Right lobe of liver (tissue), 6 donors: ENCODE measurements at regions not wholly inside any gene's neighbourhood (a gene's known extent, or its start where the extent isn't known, plus 50 kb on each side); places are given as distances from the start of the nearest gene placed in this dataset.

Experiments
- ATAC-seq, 4 donors: fragments of 200-7000 bp; cut with Tn5 transposase; one replicate each; pipeline ENCODE4 v1.9.1; 2020; ENCODE audit warnings: mild to moderate bottlenecking in 4 of 4, moderate library complexity in 4 of 4
- DNase-seq, 3 donors: peaks; one replicate each; pipeline ENCODE4 v3.0.0-alpha.2; 2020
- H3K27ac ChIP-seq, 3 donors: fragments of 200-600 bp; one replicate each; pipeline ENCODE4 v1.8.0; 2022
- H3K27me3 ChIP-seq, 2 donors: fragments of 200-600 bp; one replicate each; pipeline ENCODE4 v1.8.0; 2022
- H3K36me3 ChIP-seq, 4 donors: fragments of 200-600 bp; sonication (generic) in 1 of 4; one replicate each; pipeline versions ENCODE4 v1.5.1 to v1.8.0; 2017 to 2022; ENCODE audit warnings: control low read depth in 1 of 4
- H3K4me1 ChIP-seq, 4 donors: fragments of 200-600 bp; sonication (generic) in 1 of 4; one replicate each; pipeline versions ENCODE4 v1.5.1 to v1.8.0; 2017 to 2022; ENCODE audit warnings: control low read depth in 1 of 4
- H3K4me3 ChIP-seq, 3 donors: fragments of 200-600 bp; one replicate each; pipeline ENCODE4 v1.8.0; 2022
- H3K9me3 ChIP-seq, 4 donors: fragments of 200-600 bp; sonication (generic) in 1 of 4; one replicate each; pipeline versions ENCODE4 v1.5.1 to v1.8.0; 2017 to 2022; ENCODE audit warnings: control low read depth in 1 of 4
- POLR2A ChIP-seq: fragments of 450-650 bp; IDR thresholded peaks from one replicate; pipeline ENCODE4 v1.6.1; 2017; ENCODE audit warnings: antibody characterized with exemption, mild to moderate bottlenecking
- WGBS: methylation state at CpG from one replicate; pipeline ENCODE4 v1.1.6; 2018; ENCODE audit warnings: low coverage, low lambda C conversion rate; ENCODE audit not compliant: insufficient coverage; ENCODE audit errors: missing lambda C conversion rate; 5-methylcytosine and 5-hydroxymethylcytosine counted together
- intact Hi-C, 2 donors: fragments of 100-400 bp; cut with DNase I; formaldehyde crosslinking; loops; one replicate each; pipeline versions ENCODE4 v1.11.2 to v1.14.1; 2022
- TF ChIP-seq, protein P1 (sequence below), 4 donors: fragments of 200-600 bp in 3 of 4; fragments of 450-650 bp in 1 of 4; IDR thresholded peaks; one replicate each; pipeline versions ENCODE4 v1.5.1 to v1.8.0; 2016 to 2022; ENCODE audit warnings: antibody characterized with exemption in 4 of 4, mild to moderate bottlenecking in 2 of 4
- donor health status: DM: no; HTN: yes; CAD: no.
- donor health status: DM: no; HTN: no; CAD: no.
- donor health status: DM: no; HTN: no; CAD: no.
- donor health status: DM: no; HTN: yes; CAD: no.
- donor health status: DM: no; HTN: yes; CAD: no.

DNA sequence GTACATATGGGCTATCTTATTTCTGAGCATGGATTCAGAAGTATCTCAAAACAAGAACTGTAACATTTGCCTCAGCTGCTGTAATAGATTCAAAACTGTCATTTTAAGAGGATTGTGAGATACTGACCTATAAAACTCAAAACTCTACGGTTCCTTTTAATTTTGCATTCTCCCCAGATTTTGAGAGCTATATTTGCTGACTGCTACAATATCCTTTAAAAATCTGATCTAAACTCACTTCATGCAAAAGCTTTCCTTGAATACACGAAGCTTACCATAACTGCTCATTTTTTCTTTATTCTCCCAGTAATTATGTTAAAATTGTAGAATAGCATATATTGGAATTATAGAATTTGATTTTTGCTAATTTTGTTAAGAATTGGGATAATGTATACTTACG, 158.7 kb upstream of the ROBO1 start:
- Histone ChIP-seq H3K9me3 (no peaks in the 10 kb centered on the region), H3K36me3 (no peaks in the 10 kb centered on the region), H3K4me1 (no peaks in the 10 kb centered on the region), H3K27me3 (no peaks in the 10 kb centered on the region), H3K4me3 (no peak overlapping the region), H3K27ac (no peak overlapping the region)
- intact Hi-C loops, result no loop called here
- ATAC-seq, result no peak
- 40% methylated on average over 3 of the region's 3 CpGs for WGBS
- no peak for TF ChIP-seq POLR2A
- TF ChIP-seq, protein P1, sequence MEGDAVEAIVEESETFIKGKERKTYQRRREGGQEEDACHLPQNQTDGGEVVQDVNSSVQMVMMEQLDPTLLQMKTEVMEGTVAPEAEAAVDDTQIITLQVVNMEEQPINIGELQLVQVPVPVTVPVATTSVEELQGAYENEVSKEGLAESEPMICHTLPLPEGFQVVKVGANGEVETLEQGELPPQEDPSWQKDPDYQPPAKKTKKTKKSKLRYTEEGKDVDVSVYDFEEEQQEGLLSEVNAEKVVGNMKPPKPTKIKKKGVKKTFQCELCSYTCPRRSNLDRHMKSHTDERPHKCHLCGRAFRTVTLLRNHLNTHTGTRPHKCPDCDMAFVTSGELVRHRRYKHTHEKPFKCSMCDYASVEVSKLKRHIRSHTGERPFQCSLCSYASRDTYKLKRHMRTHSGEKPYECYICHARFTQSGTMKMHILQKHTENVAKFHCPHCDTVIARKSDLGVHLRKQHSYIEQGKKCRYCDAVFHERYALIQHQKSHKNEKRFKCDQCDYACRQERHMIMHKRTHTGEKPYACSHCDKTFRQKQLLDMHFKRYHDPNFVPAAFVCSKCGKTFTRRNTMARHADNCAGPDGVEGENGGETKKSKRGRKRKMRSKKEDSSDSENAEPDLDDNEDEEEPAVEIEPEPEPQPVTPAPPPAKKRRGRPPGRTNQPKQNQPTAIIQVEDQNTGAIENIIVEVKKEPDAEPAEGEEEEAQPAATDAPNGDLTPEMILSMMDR (IDR thresholded peaks at IDR 0.05), result no peak
- no peak for DNase-seq

DNA sequence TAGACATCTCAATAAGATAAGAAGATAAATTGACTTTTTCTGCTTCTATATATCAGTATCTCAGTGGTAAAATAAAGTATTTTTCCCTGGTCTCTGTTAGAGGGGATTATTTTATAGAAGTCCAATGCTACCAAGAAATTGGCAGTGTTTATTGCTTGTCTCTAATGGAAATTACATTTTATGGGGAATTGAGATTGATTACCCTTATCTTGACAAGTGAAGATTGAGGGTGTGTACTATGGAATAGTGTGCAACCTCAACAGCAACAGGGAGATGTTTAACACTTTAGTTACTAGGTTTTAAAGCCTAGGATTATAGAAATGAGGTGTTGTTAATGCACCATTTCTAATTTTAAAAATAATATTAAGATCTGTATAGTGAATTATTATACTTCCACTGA, 154.8 kb upstream of the ROBO1 start:
- H3K4me3 ChIP-seq, result no peak overlapping the region
- no peaks in the 10 kb centered on the region for H3K27me3 ChIP-seq
- no peaks in the 10 kb centered on the region for H3K4me1 ChIP-seq
- intact Hi-C loops, result no loop called here
- ATAC-seq, result no peak
- H3K27ac ChIP-seq, result no peak overlapping the region
- H3K9me3 ChIP-seq, result no peaks in the 10 kb centered on the region
- TF ChIP-seq, protein P1 (IDR thresholded peaks at IDR 0.05), result no peak
- TF ChIP-seq POLR2A, result no peak
- H3K36me3 ChIP-seq, result no peaks in the 10 kb centered on the region
- no peak for DNase-seq

DNA sequence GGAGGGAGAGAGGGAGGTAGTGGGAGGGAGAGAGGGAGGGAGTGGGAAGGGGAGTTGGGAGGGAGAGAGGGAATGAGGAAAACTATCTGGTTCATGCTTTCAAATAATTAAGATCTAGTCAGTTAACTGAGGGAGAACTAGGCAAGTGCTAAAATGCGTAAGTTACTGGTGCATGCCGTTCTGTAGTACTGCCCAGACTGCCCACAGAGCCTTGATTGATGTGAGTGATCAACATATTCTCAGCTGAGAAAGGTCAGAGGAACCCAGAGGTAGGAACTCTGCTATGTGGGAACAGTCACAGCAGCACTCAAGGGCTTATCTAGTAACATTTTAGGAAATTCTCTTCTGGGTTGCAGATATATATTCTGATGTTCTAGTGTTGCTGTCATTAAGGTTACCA, 149.8 kb upstream of the ROBO1 start:
- no peaks in the 10 kb centered on the region for H3K4me1 ChIP-seq
- DNase-seq, result no peak
- no peak overlapping the region for H3K27ac ChIP-seq
- H3K27me3 ChIP-seq, result no peaks in the 10 kb centered on the region
- intact Hi-C loops, result no loop called here
- no peaks in the 10 kb centered on the region for H3K9me3 ChIP-seq
- 17% methylated on average over 2 of the region's 2 CpGs for WGBS
- H3K36me3 ChIP-seq, result no peaks in the 10 kb centered on the region
- no peak for ATAC-seq
- TF ChIP-seq, protein P1 (IDR thresholded peaks at IDR 0.05), result no peak
- no peak for TF ChIP-seq POLR2A
- no peak overlapping the region for H3K4me3 ChIP-seq

DNA sequence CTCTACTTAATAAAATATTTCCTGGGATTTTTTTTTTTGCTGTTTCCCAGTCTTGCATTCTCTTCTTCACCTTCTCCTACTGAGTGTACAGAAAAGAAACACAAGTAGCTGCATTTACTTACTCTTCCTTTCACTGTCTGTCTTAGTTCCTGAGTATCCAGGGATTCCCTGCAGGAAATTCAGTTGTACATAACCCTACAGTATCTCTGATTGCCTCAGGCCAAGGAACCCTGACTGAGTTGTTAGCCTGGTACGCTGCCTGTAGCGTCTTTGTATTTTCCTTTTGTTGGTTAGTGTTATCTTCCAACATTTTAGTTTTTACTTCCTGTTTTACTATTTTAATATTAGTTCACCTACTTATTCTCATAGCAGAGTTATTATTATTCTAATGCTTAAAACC, 142.5 kb upstream of the ROBO1 start:
- no peak overlapping the region for H3K4me3 ChIP-seq
- H3K27me3 ChIP-seq, result no peaks in the 10 kb centered on the region
- intact Hi-C loops, result no loop called here
- no peaks in the 10 kb centered on the region for H3K36me3 ChIP-seq
- no peak for ATAC-seq
- no peaks in the 10 kb centered on the region for H3K9me3 ChIP-seq
- WGBS, result 0% methylated on average over 2 of the region's 2 CpGs
- TF ChIP-seq, protein P1 (IDR thresholded peaks at IDR 0.05), result no peak
- no peak for TF ChIP-seq POLR2A
- H3K27ac ChIP-seq, result no peak overlapping the region
- H3K4me1 ChIP-seq, result no peaks in the 10 kb centered on the region
- DNase-seq, result no peak

DNA sequence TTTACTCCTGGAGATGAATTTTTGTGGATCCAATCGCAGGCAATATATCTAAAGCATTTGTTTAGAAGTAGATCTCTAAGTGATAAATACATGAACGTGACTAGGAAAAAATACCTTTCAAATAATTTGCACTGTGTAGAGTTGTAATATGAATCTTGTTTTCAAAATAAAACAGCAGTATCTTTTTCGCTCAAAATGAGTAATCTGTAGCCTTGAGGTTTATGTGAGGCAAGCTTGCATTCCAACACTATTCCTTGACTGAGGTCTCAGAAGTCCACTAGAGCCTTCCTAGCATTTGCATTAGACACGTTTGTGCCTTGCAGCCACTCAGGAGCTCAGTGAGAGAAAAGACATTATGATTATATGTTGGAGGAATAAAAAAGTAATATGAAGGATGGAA, 138.3 kb upstream of the ROBO1 start:
- no peaks in the 10 kb centered on the region for H3K4me1 ChIP-seq
- WGBS, result 34% methylated on average over 4 of the region's 4 CpGs

More for the DNA sequence above, 138.3 kb upstream of the ROBO1 start:
- no peaks in the 10 kb centered on the region for H3K9me3 ChIP-seq
- intact Hi-C loops, result no loop called here
- no peak for TF ChIP-seq POLR2A
- TF ChIP-seq, protein P1 (IDR thresholded peaks at IDR 0.05), result no peak
- H3K4me3 ChIP-seq, result no peak overlapping the region
- DNase-seq (no peak), ATAC-seq (no peak)
- H3K27me3 ChIP-seq, result no peaks in the 10 kb centered on the region
- H3K36me3 ChIP-seq, result no peaks in the 10 kb centered on the region
- no peak overlapping the region for H3K27ac ChIP-seq
